ENCODE measurements at regions not wholly inside any gene's neighbourhood (a gene's known extent, or its start where the extent isn't known, plus 50 kb on each side); places are given as distances from the start of the nearest gene placed in this dataset.

DNA sequence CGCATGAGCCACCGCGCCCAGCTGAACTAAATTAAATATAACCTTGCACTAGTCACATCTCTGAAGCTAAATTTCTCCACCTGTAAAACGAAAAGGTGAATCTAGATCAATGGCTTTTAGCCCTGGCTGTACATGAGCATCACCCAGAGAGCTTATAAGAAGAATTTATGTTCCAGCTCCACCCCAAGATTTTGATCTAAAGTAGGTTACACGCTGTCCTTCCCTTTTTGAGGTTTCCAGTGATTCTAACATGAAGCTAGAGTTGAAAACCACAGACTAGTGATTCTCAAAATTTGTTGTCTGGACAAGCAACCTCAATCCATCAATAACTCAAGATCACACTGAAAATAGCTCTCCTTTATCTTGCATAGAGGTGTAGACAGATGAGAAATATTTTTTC is 208.8 kb upstream of the CRIM1 start:
- TF ChIP-seq POLR2A (IDR thresholded peaks at IDR 0.05) (no peak), CTCF (IDR thresholded peaks at IDR 0.05) (no peak)
